ENCODE measurements at regions not wholly inside any gene's neighbourhood (a gene's known extent, or its start where the extent isn't known, plus 50 kb on each side); places are given as distances from the start of the nearest gene placed in this dataset.

DNA sequence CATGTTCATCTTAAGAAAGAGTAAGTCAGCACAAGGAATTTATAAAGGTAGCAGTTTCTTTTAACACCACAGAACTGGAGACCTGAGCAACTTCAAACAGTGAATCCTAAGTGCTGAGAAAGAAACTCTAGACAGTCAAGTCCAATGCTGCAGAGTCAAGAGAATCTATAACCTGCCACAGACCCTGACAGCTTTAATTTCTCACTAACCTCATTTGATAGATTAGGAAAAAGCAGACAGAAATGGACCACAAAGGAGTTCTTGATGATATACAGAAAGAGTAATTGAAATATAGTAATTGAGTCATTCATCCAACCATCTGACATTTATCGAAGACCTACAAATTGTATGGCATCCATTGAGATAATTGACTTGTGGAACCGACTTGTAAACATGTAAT, 847.0 kb downstream of the SORCS1 start:
- Histone ChIP-seq H3K27ac (ENCODE audit: insufficient read depth, low read depth, low read length) (no peak overlapping the region), H3K9me1 (replicated peaks; ENCODE audit: control insufficient read depth, extremely low read depth, insufficient read depth, low read length) (no peaks in the 10 kb centered on the region), H3K9ac (replicated peaks; ENCODE audit: extremely low read depth, insufficient read depth, low read length) (no peak overlapping the region), H3K4me1 (ENCODE audit: control insufficient read depth, extremely low read depth, insufficient read depth, low read length) (no peaks in the 10 kb centered on the region), H3K4me2 (ENCODE audit: insufficient read depth, low read length) (no peak overlapping the region), H3K79me2 (ENCODE audit: control insufficient read depth, insufficient read depth, low read length) (no peaks in the 10 kb centered on the region), H4K20me1 (replicated peaks; ENCODE audit: control insufficient read depth, extremely low read depth, insufficient read depth, low read length) (no peaks in the 10 kb centered on the region), H3K9me3 (replicated peaks; ENCODE audit: control insufficient read depth, insufficient read depth, low read length) (peaks cover 5% of the 10 kb centered on the region), H2AFZ (ENCODE audit: low read depth, low read length) (no peak overlapping the region), H3K36me3 (ENCODE audit: control insufficient read depth in 2 of 2, extremely low read depth in 1 of 2, insufficient read depth in 2 of 2, low read length in 2 of 2) (no peaks in the 10 kb centered on the region), H3K4me3 (replicated peaks in 1 of 3; ENCODE audit: insufficient read depth in 1 of 3, low read depth in 1 of 3, low read length in 3 of 3) (no peak overlapping the region), H3K27me3 (ENCODE audit: control insufficient read depth in 2 of 2, insufficient read depth in 2 of 2, low read length in 2 of 2) (no peaks in the 10 kb centered on the region)
- no peak for TF ChIP-seq JUN (IDR thresholded peaks at IDR 0.05; ENCODE audit: borderline replicate concordance, insufficient read depth, insufficient read length, low read depth)
- no peak for TF ChIP-seq POLR2A (IDR thresholded peaks at IDR 0.05; ENCODE audit: low read depth, low read length)
- TF ChIP-seq FOS (IDR thresholded peaks at IDR 0.05; ENCODE audit: borderline replicate concordance, insufficient read depth, low read length): no peak
- no peak for TF ChIP-seq CTCF (IDR thresholded peaks at IDR 0.05; ENCODE audit: extremely low read depth in 1 of 2, insufficient read depth in 1 of 2, low read depth in 1 of 2, low read length in 2 of 2)
- TF ChIP-seq MYC (IDR thresholded peaks at IDR 0.05; ENCODE audit: low read depth, low read length): no peak
- TF ChIP-seq MAX (IDR thresholded peaks at IDR 0.05; ENCODE audit: insufficient read depth, insufficient read length): no peak
- POLR2A ChIA-PET: no interaction called here
- CTCF ChIA-PET: no interaction called here
- DNase-seq (ENCODE audit: low read depth, low spot score) (no peak), FAIRE-seq (no peak)
- dilution Hi-C loops (cut with MboI; ENCODE audit: extremely low pct_ligation_motif_present, low sequenced_read_pairs): no loop called here
- no TSS peak for BruUV-seq (replicated peaks)
- intact Hi-C loops (cut with micrococcal nuclease): no loop called here

- Histone ChIP-seq H3K27me3 (ENCODE audit: control insufficient read depth in 2 of 2, insufficient read depth in 2 of 2, low read length in 2 of 2) (no peaks in the 10 kb centered on the region), H3K36me3 (ENCODE audit: control insufficient read depth in 2 of 2, extremely low read depth in 1 of 2, insufficient read depth in 2 of 2, low read length in 2 of 2) (no peaks in the 10 kb centered on the region), H3K9me3 (replicated peaks; ENCODE audit: control insufficient read depth, insufficient read depth, low read length) (peaks cover 3% of the 10 kb centered on the region), H3K4me1 (ENCODE audit: control insufficient read depth, extremely low read depth, insufficient read depth, low read length) (no peaks in the 10 kb centered on the region), H4K20me1 (replicated peaks; ENCODE audit: control insufficient read depth, extremely low read depth, insufficient read depth, low read length) (no peaks in the 10 kb centered on the region), H3K27ac (ENCODE audit: insufficient read depth, low read depth, low read length) (no peak overlapping the region), H3K4me2 (ENCODE audit: insufficient read depth, low read length) (no peak overlapping the region), H3K79me2 (ENCODE audit: control insufficient read depth, insufficient read depth, low read length) (no peaks in the 10 kb centered on the region), H3K9ac (replicated peaks; ENCODE audit: extremely low read depth, insufficient read depth, low read length) (no peak overlapping the region), H3K4me3 (replicated peaks in 1 of 3; ENCODE audit: insufficient read depth in 1 of 3, low read depth in 1 of 3, low read length in 3 of 3) (no peak overlapping the region), H2AFZ (ENCODE audit: low read depth, low read length) (no peak overlapping the region), H3K9me1 (replicated peaks; ENCODE audit: control insufficient read depth, extremely low read depth, insufficient read depth, low read length) (no peaks in the 10 kb centered on the region)
- ChIA-PET CTCF (no interaction called here), POLR2A (no interaction called here)
- TF ChIP-seq EZH2 (IDR thresholded peaks at IDR 0.05; ENCODE audit: borderline replicate concordance, low read depth, low read length, severe bottlenecking) (no peak), FOS (IDR thresholded peaks at IDR 0.05; ENCODE audit: borderline replicate concordance, insufficient read depth, low read length) (no peak), JUN (IDR thresholded peaks at IDR 0.05; ENCODE audit: borderline replicate concordance, insufficient read depth, insufficient read length, low read depth) (no peak), MAX (IDR thresholded peaks at IDR 0.05; ENCODE audit: insufficient read depth, insufficient read length) (no peak), GATA2 (IDR thresholded peaks at IDR 0.05; ENCODE audit: insufficient read depth, insufficient read length, low read depth, low read length) (no peak), POLR2AphosphoS5 (IDR thresholded peaks at IDR 0.05; ENCODE audit: insufficient read depth, low read depth, low read length) (no peak), MYC (IDR thresholded peaks at IDR 0.05; ENCODE audit: low read depth, low read length) (no peak), CTCF (IDR thresholded peaks at IDR 0.05; ENCODE audit: extremely low read depth in 1 of 2, insufficient read depth in 1 of 2, low read depth in 1 of 2, low read length in 2 of 2) (no peak), POLR2A (IDR thresholded peaks at IDR 0.05; ENCODE audit: low read depth, low read length) (no peak)
- dilution Hi-C loops (cut with MboI; ENCODE audit: extremely low pct_ligation_motif_present, low sequenced_read_pairs): no loop called here
- intact Hi-C loops (cut with micrococcal nuclease): no loop called here
- no peak for FAIRE-seq
- DNase-seq (ENCODE audit: low read depth, low spot score): no peak
- BruUV-seq (replicated peaks): no TSS peak
Observed at GRCh38 chr10:106313041-106313440, 851.5 kb downstream of the SORCS1 start.

Measured in endothelial cell of umbilical vein (primary cell).